ENCODE measurements at regions not wholly inside any gene's neighbourhood (a gene's known extent, or its start where the extent isn't known, plus 50 kb on each side); places are given as distances from the start of the nearest gene placed in this dataset.

- TF ChIP-seq YY1 (IDR thresholded peaks at IDR 0.05; ENCODE audit: insufficient read depth, insufficient read length) (no peak), ZNF274 (IDR thresholded peaks at IDR 0.05; ENCODE audit: low read depth, low read length) (no peak)
Observed at GRCh38 chr5:108564441-108564840, 182.5 kb upstream of the FBXL17 start.

Measured in NT2/D1 (cell line).